GM12892 (cell line): ENCODE measurements at regions not wholly inside any gene's neighbourhood (a gene's known extent, or its start where the extent isn't known, plus 50 kb on each side); places are given as distances from the start of the nearest gene placed in this dataset.

Experiments used
- DNase-seq: peaks from one replicate; pipeline ENCODE4 v3.0.0; 2011; ENCODE audit not compliant: insufficient read length
- FAIRE-seq: peaks from 2 replicates; lab custom pipeline; 2011; peaks lifted over from hg19 to GRCh38; lab: Jason Lieb, UNC
- POLR2A ChIP-seq: IDR thresholded peaks from 2 replicates; pipeline ENCODE4 v1.6.1; 2011; ENCODE audit warnings: low read depth, low read length, control low read depth
- POLR2AphosphoS5 ChIP-seq: IDR thresholded peaks from 2 replicates; pipeline ENCODE4 v1.6.1; 2011; ENCODE audit warnings: low read depth, low read length, control low read depth
- TAF1 ChIP-seq: IDR thresholded peaks from 2 replicates; pipeline ENCODE4 v1.6.1; 2011; ENCODE audit warnings: low read depth, mild to moderate bottlenecking, control low read depth, low read length, borderline replicate concordance

DNA sequence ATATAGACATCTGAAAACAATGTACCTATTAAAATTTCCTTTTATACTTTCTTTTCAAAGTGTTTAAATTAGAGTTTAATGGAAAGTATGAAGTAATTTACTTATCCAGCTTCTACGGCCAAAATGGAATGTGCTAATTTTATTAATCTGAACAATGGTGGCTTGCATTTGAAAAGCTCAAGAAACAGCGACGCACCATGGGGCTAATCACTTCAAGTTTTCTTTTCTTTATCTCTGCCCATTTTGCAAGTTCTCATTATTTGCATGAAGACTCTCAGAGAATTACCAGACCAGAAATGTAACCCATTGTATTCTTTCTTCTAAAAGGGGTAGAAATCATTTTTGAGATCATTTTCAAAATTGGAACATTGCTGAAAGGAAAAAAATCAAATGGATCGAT lies 204.0 kb upstream of the STARD13 start:
- FAIRE-seq (no peak), DNase-seq (no peak)
- TF ChIP-seq POLR2AphosphoS5, result no peak
- TF ChIP-seq POLR2A, result no peak
- TF ChIP-seq TAF1, result no peak

DNA sequence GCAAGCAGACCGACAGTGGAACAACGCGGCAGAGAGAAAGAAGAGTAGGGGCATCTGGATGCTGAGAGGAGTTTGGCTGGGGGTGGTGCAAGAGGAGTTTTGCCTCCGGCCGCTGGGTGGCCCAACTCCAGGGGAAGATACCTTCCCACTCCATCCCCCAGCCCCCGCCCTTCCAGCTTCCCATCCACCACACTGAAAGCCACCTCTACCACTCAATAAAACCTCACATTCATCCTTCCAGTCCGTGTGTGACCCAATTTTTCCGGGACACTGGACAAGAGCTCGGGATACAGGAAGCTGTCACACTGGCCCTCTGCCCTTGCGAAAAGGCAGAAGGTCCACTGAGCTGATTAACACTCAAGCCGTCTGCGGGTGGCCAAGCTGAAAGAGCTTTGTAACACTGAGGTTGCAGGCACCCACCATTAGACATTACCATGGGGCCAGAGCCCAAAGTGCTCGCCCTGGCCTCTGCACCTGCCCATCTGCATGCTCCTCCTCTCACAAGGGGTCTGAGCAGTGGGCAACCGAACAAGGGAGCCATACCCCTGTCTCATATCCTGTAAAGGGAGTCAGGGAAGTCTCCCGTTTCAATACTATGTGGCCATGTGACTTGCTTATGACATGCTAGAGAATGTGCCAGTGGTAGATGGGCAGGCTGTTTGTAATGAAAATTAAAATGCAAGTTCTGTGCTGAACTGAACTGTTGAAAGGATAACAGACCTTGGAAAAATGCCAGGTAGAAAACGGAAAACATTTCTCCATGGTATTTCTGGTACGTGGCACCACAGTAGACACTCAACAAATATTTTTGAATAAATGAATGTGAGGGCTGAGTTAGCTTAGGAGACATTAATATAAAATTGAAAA lies 205.1 kb upstream of the STARD13 start:
- FAIRE-seq (no peak), DNase-seq (no peak)
- TF ChIP-seq POLR2A, result no peak
- no peak for TF ChIP-seq POLR2AphosphoS5
- no peak for TF ChIP-seq TAF1

DNA sequence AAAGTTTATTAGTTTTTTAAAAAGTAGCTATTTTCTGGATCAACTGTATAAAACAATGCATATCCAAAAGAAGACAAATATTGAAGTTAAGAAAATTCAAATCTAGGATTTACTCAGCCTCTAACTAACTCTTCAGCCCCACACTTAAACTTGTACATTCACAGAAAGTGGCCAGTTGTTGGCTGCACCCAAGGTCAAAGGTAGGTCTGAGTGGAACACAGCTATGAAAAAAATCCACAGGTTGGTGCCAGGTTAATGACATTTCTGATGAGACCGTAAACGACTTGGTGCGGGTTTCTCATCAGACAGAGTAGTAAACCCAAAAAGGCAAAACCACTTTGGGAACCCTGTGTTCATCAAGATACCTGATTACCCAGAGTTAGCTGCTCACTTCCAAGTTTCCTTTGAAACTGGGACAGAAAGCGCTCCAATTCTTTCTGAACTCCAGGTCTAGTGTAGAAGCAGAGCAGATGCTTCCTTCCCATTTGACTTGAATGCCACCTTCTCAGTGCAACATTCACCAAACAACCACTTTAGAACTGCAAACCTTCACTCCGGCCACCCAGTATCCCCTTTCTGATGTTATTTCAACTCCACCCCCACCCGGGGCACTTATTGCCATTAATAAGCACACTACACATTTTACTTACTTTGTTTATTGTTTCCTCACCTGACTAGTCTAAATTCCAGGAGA lies 208.3 kb upstream of the STARD13 start:
- TF ChIP-seq POLR2AphosphoS5 (no peak), TAF1 (no peak), POLR2A (no peak)
- FAIRE-seq (no peak), DNase-seq (no peak)

DNA sequence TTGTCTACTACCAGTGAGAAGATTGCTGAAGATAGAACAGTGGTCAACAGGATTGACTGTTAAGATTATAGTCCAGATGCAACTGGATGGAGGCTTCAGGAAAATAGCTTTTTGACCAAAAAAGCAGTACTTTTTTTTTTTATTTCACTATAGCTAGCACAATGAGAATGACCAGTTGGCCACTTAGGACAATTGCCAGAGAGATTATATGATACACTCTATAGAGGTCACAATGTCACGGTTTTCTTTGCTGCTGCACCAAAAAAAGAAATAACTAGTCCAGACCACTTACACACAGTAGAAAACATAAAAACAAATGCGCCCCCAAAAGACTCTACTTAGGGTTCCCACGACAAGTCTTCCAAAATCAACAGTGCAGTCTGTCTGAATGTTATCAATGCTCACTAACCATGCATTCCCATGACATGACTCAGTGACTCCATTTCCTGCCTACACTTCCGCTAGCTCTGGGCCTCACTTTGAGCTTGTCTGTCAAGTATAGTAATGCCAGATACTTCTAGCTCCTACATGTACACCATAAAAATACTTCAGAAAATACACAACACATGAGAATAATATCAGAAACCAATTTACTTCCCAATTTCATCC lies 209.1 kb upstream of the STARD13 start:
- FAIRE-seq, result no peak
- DNase-seq, result no peak
- TF ChIP-seq POLR2AphosphoS5 (no peak), TAF1 (no peak), POLR2A (no peak)

DNA sequence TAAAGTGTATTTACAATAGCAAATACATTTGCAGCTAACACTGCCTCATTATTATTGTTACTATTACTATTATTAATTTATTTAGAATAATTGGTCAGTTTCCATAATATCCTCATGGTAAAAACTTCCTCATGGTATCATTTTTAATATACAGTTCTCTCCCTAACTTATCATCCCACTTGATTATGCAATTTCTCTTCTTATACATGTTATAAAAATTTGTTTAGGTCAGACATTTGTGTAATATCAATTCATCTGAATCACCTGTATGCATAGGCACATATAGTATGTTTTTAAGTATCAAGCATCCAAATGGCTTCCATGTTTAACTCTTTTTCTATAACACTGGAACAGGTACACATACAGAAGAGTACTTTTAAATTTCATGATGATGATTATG lies 210.8 kb upstream of the STARD13 start:
- FAIRE-seq (no peak), DNase-seq (no peak)
- TF ChIP-seq TAF1 (no peak), POLR2AphosphoS5 (no peak), POLR2A (no peak)

DNA sequence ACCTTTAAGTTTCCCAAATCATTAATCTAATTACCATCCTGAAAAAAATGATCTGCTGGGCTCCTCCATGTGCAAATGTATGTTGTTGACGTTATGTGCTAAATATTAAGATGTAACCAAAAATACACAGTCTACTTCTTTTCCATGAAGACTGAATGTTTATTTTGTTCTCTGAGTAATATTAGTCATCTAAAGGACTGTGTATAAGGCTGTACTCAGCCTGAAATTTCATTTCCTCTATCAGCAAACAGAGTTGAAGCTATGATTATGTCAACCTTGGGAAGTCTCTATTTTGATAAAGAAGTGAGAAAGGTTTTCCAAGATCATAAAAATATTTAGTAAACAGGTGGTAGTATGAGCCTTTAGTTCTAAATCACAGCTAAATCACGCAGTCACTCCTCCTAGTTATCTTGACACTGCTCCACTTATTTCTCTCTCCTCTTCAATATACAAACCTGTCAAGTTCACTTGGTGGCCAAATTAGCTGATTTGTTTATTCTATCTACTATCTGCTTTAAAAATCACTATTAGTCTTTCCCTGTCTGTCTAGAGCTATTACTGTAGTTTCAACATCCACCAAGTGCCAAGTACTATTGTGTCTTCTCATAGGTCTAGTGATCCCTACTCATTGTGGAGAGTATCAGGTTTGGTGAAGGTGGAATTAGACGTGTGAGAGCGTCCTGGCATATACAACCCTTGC lies 211.7 kb upstream of the STARD13 start:
- DNase-seq (no peak), FAIRE-seq (no peak)
- no peak for TF ChIP-seq TAF1
- no peak for TF ChIP-seq POLR2A
- no peak for TF ChIP-seq POLR2AphosphoS5

DNA sequence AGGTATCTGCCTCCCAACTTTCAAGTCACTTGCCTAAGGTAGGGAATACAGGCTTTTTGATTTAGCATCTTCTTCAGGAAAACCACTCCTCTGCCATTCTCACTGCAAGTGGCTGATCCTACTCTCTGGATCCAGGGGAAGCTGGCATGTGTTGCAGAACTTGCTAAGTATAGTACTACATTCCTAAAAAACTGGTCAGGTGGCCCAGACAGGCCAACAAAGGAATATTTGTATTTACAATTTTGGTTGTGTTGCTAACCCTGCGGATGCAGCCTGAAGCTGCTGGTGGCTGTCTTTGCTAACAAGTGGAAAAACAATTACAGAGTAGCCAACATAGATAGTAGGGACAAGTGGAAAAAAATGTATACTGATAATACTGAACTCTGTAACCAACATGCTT lies 222.5 kb upstream of the STARD13 start:
- DNase-seq, result no peak
- TF ChIP-seq POLR2AphosphoS5, result no peak
- TF ChIP-seq TAF1, result no peak
- no peak for TF ChIP-seq POLR2A
- no peak for FAIRE-seq

DNA sequence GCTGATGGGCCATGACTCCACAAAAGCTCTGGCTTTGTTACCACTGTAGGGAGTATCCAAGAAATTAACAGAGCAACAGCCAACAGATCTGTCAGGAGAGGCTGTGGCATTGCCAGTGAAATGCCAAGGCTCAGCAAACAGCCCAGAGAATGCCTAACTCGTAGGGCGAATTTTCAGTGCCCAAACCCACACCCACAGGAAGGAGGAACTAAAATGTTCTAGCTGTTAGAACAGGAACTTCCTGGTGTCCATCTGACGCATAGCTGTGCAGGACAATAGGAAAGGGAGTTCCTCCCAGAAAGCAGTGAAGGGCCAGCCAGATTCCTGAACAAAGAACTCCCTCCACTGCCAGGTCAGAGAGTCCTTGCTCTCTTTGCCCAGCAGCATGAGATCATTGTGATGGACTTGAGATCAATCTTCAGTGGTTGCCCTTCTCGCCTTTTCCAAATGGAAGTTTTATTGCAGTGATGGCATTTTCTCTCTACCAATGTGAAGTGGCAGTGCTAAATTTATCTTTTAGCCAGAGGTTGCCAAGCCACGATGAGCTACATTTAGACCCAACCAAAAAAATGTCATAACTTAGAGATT lies 224.2 kb upstream of the STARD13 start:
- no peak for DNase-seq
- TF ChIP-seq POLR2A (no peak), TAF1 (no peak), POLR2AphosphoS5 (no peak)
- no peak for FAIRE-seq

DNA sequence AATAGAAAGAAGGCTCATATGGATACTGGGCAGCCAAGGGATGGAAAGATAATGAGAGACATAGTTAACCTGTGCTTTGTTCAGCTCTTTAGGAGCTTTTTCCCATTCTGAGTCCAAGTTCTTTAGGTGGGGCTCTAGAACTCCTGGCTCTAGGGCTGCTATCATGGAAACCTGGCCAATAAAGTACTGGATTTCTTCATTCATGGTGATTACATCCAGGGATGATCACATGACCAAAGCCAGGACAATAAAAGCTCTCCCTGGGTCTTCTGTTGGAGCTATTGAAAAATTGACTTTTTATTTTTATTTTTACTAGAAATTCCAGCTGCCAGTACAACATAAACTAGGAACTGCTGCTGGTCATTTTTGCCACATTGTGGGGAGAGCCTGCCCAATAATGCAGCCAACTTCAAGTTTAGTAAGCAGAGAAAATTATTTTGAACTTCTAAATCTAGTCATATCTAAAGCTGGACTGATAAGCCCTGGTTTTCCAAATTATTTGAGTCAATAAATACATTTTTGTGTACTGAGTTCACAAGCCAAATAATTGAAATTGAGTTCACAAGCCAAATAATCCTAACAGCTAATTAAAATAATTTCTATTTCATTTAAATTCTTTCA lies 224.9 kb upstream of the STARD13 start:
- DNase-seq (no peak), FAIRE-seq (no peak)
- no peak for TF ChIP-seq TAF1
- TF ChIP-seq POLR2A, result no peak
- no peak for TF ChIP-seq POLR2AphosphoS5

DNA sequence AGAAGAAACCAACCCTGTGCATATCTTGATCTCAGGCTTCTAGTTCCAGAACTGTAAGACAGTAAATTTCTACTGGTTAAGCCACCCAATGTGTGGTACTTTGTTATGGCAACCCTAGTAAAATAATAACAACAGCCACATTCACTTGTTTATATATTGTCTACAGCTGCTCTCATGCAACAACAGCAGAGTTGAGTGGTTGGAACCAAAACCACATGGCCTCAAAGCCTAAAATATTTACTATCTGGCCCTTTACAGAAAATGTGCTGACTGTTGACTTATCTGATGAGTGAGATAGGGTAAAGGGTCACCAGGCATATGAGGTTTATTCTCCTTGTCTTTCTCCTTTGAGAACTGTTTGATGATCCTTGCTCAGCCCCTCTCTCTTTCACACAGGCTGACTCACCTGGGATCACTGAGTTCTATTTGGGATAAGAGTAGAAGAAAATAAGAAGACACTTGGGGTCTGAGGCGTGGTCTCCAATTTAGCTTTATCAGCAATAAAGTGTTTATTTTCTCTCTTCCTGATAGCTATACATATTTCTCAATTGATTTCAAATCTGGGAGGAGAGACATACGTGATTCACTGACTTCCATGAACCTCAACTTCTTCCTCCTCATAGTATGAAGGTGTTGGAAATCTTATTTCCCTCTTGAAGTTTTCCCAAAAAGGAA lies 227.5 kb upstream of the STARD13 start:
- TF ChIP-seq TAF1, result no peak
- no peak for TF ChIP-seq POLR2AphosphoS5
- TF ChIP-seq POLR2A, result no peak
- FAIRE-seq (no peak), DNase-seq (no peak)
